Heart left ventricle (tissue), 16 donors: ENCODE measurements at regions not wholly inside any gene's neighbourhood (a gene's known extent, or its start where the extent isn't known, plus 50 kb on each side); places are given as distances from the start of the nearest gene placed in this dataset.

ENCODE experiments used
- ATAC-seq, 4 donors: fragments of 200-7000 bp; cut with Tn5 transposase; one replicate each; pipeline ENCODE4 v1.9.1; 2020 to 2022; ENCODE audit warnings: moderate library complexity in 4 of 4, mild to moderate bottlenecking in 3 of 4, moderate number of reproducible peaks in 1 of 4
- DNase-seq, 5 donors: peaks; one replicate each; pipeline ENCODE4 v3.0.0-alpha.2; 2020
- H3K27ac ChIP-seq, 12 donors: fragments of 200-600 bp; sonication (generic) in 4 of 12; one replicate each; pipeline versions ENCODE4 v1.5.0 to v1.8.0; 2016 to 2022; ENCODE audit warnings: mild to moderate bottlenecking in 2 of 12
- H3K27me3 ChIP-seq, 9 donors: fragments of 200-600 bp; sonication (generic) in 2 of 9; one replicate each; pipeline versions ENCODE4 v1.5.1 to v1.8.0; 2016 to 2022; ENCODE audit warnings: mild to moderate bottlenecking in 3 of 9
- H3K36me3 ChIP-seq, 9 donors: fragments of 200-600 bp; sonication (generic) in 2 of 9; one replicate each; pipeline versions ENCODE4 v1.5.0 to v1.8.0; 2018 to 2022; ENCODE audit warnings: mild to moderate bottlenecking in 2 of 9
- H3K4me1 ChIP-seq, 12 donors: fragments of 200-600 bp; sonication (generic) in 4 of 12; one replicate each; pipeline versions ENCODE4 v1.5.0 to v1.8.0; 2016 to 2022; ENCODE audit warnings: mild to moderate bottlenecking in 3 of 12
- H3K4me3 ChIP-seq, 12 donors: fragments of 200-600 bp; sonication (generic) in 4 of 12; one replicate each; pipeline versions ENCODE4 v1.5.0 to v1.8.0; 2017 to 2022; ENCODE audit warnings: mild to moderate bottlenecking in 9 of 12, moderate library complexity in 4 of 12
- H3K9me3 ChIP-seq, 12 donors: fragments of 200-600 bp; sonication (generic) in 4 of 12; one replicate each; pipeline versions ENCODE4 v1.5.0 to v1.8.0; 2016 to 2022; ENCODE audit warnings: mild to moderate bottlenecking in 1 of 12
- POLR2A ChIP-seq, 2 donors: fragments of 450-650 bp; IDR thresholded peaks; one replicate each; pipeline ENCODE4 v1.6.1; 2017; ENCODE audit warnings: antibody characterized with exemption in 2 of 2, mild to moderate bottlenecking in 2 of 2, moderate library complexity in 2 of 2
- WGBS, 4 donors: extraction: QIAGEN DNeasy Blood & Tissue Kit in 2 of 4; methylation state at CpG; one replicate each; pipeline versions ENCODE4 v1.1.5 to v1.1.7; 2013 to 2018; 5-methylcytosine and 5-hydroxymethylcytosine counted together
- intact Hi-C, 10 donors: fragments of 100-400 bp; cut with DNase I; formaldehyde crosslinking; loops; one replicate each; pipeline versions ENCODE4 v1.11.1 to v1.14.2; 2022
- TF ChIP-seq, protein P1 (sequence below), 12 donors: fragments of 200-600 bp; sonication (generic) in 4 of 12; IDR thresholded peaks; one replicate each; pipeline versions ENCODE4 v1.5.0 to v1.8.0; 2018 to 2022; ENCODE audit warnings: antibody characterized with exemption in 12 of 12, mild to moderate bottlenecking in 5 of 12
- donor health status: ischemic (EF 13 %, LVEDD 7.1; RV severe dilation, severe dysfunction).
- donor health status: healthy with polysubstance abuse.
- donor health status: DM: no; HTN: yes; CAD: no.
- donor health status: DM: no; HTN: no; CAD: no.
- donor health status: ischemic (EF 25% LVEDD 6.9; RV normal size, moderate dysfunction).
- donor health status: ischemic (EF 25% LVEDD 5.7; RV mildly dilated, moderate dysfunction).
- donor health status: healthy.
- donor health status: DM: yes; HTN: yes; CAD: no.
- donor health status: ischemic (EF 35%, LVEDD 5.7; RV mildly dilated, moderate dysfunction).
- donor health status: nonischemic (EF 11% LVEDD 7.7; RV severe dilation, severe dysfunction).
- donor health status: DM: yes; HTN: yes; CAD: no.
- donor health status: PGD.
- donor health status: ischemic (EF 29% LVEDD 5.4; RV normal size, mild dysfunction).
- donor health status: nonischemic (EF 23%, LVEDD 6.1; RV moderate dilation, normal function).

DNA sequence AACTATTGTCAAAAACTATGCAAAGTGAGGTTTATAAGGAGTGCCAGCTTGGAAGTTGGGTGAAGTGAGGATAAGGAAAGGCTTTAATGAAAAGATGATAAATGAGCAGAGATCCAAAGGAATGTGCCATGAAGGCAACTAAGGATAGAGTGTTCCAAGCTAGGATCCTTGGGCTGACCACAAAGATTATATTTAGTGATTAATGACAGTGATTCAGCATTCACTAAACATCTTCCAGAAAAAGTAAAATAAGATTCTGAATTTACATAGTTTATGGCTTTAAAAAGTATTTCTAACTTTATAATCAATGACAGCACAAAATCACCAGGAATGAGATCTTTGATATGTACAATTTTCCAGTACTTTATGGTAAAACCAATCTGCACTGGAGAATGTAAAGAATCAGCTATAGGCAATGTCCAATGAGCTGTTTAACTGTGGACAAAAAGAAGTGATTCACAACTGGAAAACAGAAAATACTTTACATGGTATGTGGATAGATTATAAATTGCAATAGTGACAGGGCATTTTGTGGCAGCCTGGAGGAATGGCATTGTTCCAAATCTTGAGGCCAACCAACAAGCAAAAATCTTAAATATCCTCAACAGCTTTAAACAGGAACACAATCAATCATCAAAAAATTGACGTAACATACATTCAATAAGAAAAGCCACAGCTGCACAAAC is 91.2 kb upstream of the KCTD3 start:
- Histone ChIP-seq H3K9me3 (peaks cover 0 to 18% (median 7%) of the 10 kb centered on the region in 12 donors), H3K27ac (no peak overlapping the region), H3K27me3 (no peaks in the 10 kb centered on the region), H3K36me3 (no peaks in the 10 kb centered on the region), H3K4me1 (no peaks in the 10 kb centered on the region), H3K4me3 (no peak overlapping the region)
- no peak for TF ChIP-seq POLR2A (IDR thresholded peaks at IDR 0.05)
- 79 to 92% (median 83%) methylated on average over 1 of the region's 1 CpG for whole genome bisulfite sequencing, 4 donors
- ATAC-seq (no peak), DNase-seq (no peak)
- intact Hi-C loops = no loop called here

GRCh38 chr1:215476541-215476940 is 90.6 kb upstream of the KCTD3 start:
- H3K4me1 ChIP-seq = no peaks in the 10 kb centered on the region
- no peak for ATAC-seq
- DNase-seq = no peak
- peaks cover 0 to 18% (median 7%) of the 10 kb centered on the region in 12 donors for H3K9me3 ChIP-seq
- no peaks in the 10 kb centered on the region for H3K27me3 ChIP-seq
- H3K4me3 ChIP-seq = no peak overlapping the region
- TF ChIP-seq POLR2A (IDR thresholded peaks at IDR 0.05) = no peak
- TF ChIP-seq, protein P1, sequence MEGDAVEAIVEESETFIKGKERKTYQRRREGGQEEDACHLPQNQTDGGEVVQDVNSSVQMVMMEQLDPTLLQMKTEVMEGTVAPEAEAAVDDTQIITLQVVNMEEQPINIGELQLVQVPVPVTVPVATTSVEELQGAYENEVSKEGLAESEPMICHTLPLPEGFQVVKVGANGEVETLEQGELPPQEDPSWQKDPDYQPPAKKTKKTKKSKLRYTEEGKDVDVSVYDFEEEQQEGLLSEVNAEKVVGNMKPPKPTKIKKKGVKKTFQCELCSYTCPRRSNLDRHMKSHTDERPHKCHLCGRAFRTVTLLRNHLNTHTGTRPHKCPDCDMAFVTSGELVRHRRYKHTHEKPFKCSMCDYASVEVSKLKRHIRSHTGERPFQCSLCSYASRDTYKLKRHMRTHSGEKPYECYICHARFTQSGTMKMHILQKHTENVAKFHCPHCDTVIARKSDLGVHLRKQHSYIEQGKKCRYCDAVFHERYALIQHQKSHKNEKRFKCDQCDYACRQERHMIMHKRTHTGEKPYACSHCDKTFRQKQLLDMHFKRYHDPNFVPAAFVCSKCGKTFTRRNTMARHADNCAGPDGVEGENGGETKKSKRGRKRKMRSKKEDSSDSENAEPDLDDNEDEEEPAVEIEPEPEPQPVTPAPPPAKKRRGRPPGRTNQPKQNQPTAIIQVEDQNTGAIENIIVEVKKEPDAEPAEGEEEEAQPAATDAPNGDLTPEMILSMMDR (IDR thresholded peaks at IDR 0.05) = no peak
- no peak overlapping the region for H3K27ac ChIP-seq
- H3K36me3 ChIP-seq = no peaks in the 10 kb centered on the region
- intact Hi-C loops = no loop called here

GRCh38 chr1:215477632-215478031 is 89.5 kb upstream of the KCTD3 start:
- TF ChIP-seq POLR2A (IDR thresholded peaks at IDR 0.05) = no peak
- TF ChIP-seq, protein P1 (IDR thresholded peaks at IDR 0.05) = no peak
- H3K4me3 ChIP-seq = no peak overlapping the region
- DNase-seq = no peak
- intact Hi-C loops = no loop called here
- no peaks in the 10 kb centered on the region for H3K36me3 ChIP-seq
- H3K9me3 ChIP-seq = peaks cover 0 to 18% (median 7%) of the 10 kb centered on the region in 12 donors
- H3K4me1 ChIP-seq = no peaks in the 10 kb centered on the region
- H3K27me3 ChIP-seq = no peaks in the 10 kb centered on the region
- H3K27ac ChIP-seq = no peak overlapping the region
- no peak for ATAC-seq

DNA sequence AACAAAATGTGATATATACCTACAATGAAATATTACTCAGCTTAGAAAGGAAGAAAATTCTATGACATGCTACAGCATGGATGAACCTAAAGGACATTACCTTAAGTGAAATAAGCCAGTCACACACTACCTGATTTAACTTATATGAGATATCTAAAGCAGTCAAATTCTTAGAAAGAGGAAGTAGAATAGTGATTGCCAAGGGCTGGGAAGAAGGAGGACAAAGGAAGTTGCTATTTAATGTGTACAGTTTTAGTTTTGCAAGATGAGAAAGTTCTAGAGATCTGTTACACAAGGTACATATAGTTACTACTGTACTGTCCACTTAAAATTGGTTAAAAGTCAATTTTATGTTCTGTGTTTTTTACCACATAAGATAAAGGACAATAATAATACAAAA is 87.5 kb upstream of the KCTD3 start:
- H3K27ac ChIP-seq = no peak overlapping the region
- ATAC-seq (no peak), DNase-seq (no peak)
- H3K9me3 ChIP-seq = peaks cover 0 to 18% (median 7%) of the 10 kb centered on the region in 12 donors
- TF ChIP-seq, protein P1 (IDR thresholded peaks at IDR 0.05) = no peak
- TF ChIP-seq POLR2A (IDR thresholded peaks at IDR 0.05) = no peak
- no peak overlapping the region for H3K4me3 ChIP-seq
- H3K27me3 ChIP-seq = no peaks in the 10 kb centered on the region
- intact Hi-C loops = no loop called here
- no peaks in the 10 kb centered on the region for H3K36me3 ChIP-seq
- H3K4me1 ChIP-seq = no peaks in the 10 kb centered on the region

- Histone ChIP-seq H3K9me3 (peaks cover 0 to 18% (median 6%) of the 10 kb centered on the region in 12 donors), H3K4me1 (no peaks in the 10 kb centered on the region), H3K4me3 (no peak overlapping the region), H3K27ac (no peak overlapping the region), H3K27me3 (no peaks in the 10 kb centered on the region), H3K36me3 (no peaks in the 10 kb centered on the region)
- ATAC-seq (no peak), DNase-seq (no peak)
- TF ChIP-seq, protein P1 (IDR thresholded peaks at IDR 0.05) = no peak
- TF ChIP-seq POLR2A (IDR thresholded peaks at IDR 0.05) = no peak
- intact Hi-C loops = no loop called here
- WGBS, 4 donors = 65 to 82% (median 72%) methylated on average over 2 of the region's 2 CpGs
Measured at GRCh38 chr1:215482079-215482478, 85.0 kb upstream of the KCTD3 start.
